OCI-LY7 (cell line): ENCODE measurements at regions not wholly inside any gene's neighbourhood (a gene's known extent, or its start where the extent isn't known, plus 50 kb on each side); places are given as distances from the start of the nearest gene placed in this dataset.

Experiments used
- EZH2phosphoT487 ChIP-seq: fragments of 200-600 bp; sonication (generic); IDR thresholded peaks from 2 replicates; pipeline ENCODE4 v1.6.1; 2018; ENCODE audit warnings: low read depth, borderline replicate concordance, mild to moderate bottlenecking, mixed run types, antibody characterized with exemption, low read length, moderate library complexity, mixed read lengths
- TF ChIP-seq, protein P1 (sequence below): fragments of 200-600 bp; sonication (generic); conservative IDR thresholded peaks from 2 replicates; pipeline ENCODE4 v1.5.1; 2014; ENCODE audit warnings: mild to moderate bottlenecking, antibody characterized with exemption, low read length, moderate library complexity, mixed read lengths

DNA sequence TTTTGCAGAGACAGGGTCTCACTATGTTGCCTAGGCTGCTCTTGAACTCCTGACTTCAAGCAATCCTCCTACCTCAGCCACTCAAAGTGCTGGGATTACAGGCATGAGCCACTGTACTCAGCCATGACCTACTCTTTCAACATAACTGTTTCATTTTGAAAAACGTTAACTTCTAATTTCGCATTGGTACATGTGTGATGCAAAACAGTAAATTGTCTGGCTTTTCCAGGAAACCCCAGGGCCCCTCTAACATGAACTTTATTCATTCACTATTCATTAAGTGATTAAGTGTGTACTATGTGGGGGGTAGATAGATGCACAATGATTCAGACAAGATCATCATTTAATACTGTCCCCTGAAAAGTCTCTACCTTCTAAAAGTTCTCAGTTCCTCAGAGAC, 364.9 kb downstream of the SS18 start:
- TF ChIP-seq, protein P1, sequence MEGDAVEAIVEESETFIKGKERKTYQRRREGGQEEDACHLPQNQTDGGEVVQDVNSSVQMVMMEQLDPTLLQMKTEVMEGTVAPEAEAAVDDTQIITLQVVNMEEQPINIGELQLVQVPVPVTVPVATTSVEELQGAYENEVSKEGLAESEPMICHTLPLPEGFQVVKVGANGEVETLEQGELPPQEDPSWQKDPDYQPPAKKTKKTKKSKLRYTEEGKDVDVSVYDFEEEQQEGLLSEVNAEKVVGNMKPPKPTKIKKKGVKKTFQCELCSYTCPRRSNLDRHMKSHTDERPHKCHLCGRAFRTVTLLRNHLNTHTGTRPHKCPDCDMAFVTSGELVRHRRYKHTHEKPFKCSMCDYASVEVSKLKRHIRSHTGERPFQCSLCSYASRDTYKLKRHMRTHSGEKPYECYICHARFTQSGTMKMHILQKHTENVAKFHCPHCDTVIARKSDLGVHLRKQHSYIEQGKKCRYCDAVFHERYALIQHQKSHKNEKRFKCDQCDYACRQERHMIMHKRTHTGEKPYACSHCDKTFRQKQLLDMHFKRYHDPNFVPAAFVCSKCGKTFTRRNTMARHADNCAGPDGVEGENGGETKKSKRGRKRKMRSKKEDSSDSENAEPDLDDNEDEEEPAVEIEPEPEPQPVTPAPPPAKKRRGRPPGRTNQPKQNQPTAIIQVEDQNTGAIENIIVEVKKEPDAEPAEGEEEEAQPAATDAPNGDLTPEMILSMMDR = no peak
- TF ChIP-seq EZH2phosphoT487 = no peak
